ENCODE measurements at regions not wholly inside any gene's neighbourhood (a gene's known extent, or its start where the extent isn't known, plus 50 kb on each side); places are given as distances from the start of the nearest gene placed in this dataset.

GRCh38 chr20:48098866-48099265 is 313.6 kb upstream of the SULF2 start:
- TF ChIP-seq FOXA1 (IDR thresholded peaks at IDR 0.05) (no peak), SUZ12 (IDR thresholded peaks at IDR 0.05) (no peak)

Data from HEK293T (cell line).